IPS DF 6.9 (cell line): ENCODE measurements at regions not wholly inside any gene's neighbourhood (a gene's known extent, or its start where the extent isn't known, plus 50 kb on each side); places are given as distances from the start of the nearest gene placed in this dataset.

Experiments used
- DNase-seq: peaks from one replicate; pipeline ENCODE4 v3.0.0-alpha.2; 2013; ENCODE audit warnings: low read depth, low spot score
- H3K27ac ChIP-seq: one replicate; pipeline ENCODE4 v1.5.1; 2013; ENCODE audit warnings: low read length, control low read depth
- H3K27me3 ChIP-seq: 2 replicates; pipeline ENCODE4 v1.6.1; 2013; ENCODE audit warnings: mild to moderate bottlenecking, low read length; ENCODE audit not compliant: control insufficient read depth, insufficient read depth
- H3K36me3 ChIP-seq: 2 replicates; pipeline ENCODE4 v1.6.1; 2013; ENCODE audit warnings: low read length; ENCODE audit not compliant: control insufficient read depth, insufficient read depth
- H3K4me1 ChIP-seq: 2 replicates; pipeline ENCODE4 v1.6.1; 2013; ENCODE audit warnings: low read length; ENCODE audit not compliant: control insufficient read depth, insufficient read depth
- H3K4me3 ChIP-seq: 2 replicates; pipeline ENCODE4 v1.5.1; 2013; ENCODE audit warnings: mild to moderate bottlenecking, low read length
- H3K9me3 ChIP-seq: 2 replicates; pipeline ENCODE4 v1.6.1; 2013; ENCODE audit warnings: low read length, inconsistent platforms; ENCODE audit not compliant: control insufficient read depth, insufficient read depth
- WGBS: extraction: QIAGEN DNeasy Blood & Tissue Kit; methylation state at CpG from one replicate; pipeline ENCODE4 v1.1.7; 2013; ENCODE audit warnings: mixed read lengths, missing lambda C conversion rate; ENCODE audit not compliant: insufficient read length, insufficient coverage; 5-methylcytosine and 5-hydroxymethylcytosine counted together

GRCh38 chr10:43939939-43940820 lies 291.5 kb upstream of the ZNF32 start:
- WGBS = no CpG with 5 or more reads among the region's 10 CpGs
- Histone ChIP-seq H3K27me3 (no peaks in the 10 kb centered on the region), H3K4me3 (no peak overlapping the region), H3K4me1 (0 out of 2 replicates have a peak, but pooled peaks cover 1% of the 10 kb centered on the region), H3K9me3 (no peaks in the 10 kb centered on the region), H3K27ac (no peak overlapping the region), H3K36me3 (no peaks in the 10 kb centered on the region)
- DNase-seq = no peak

GRCh38 chr10:43939389-43939938 lies 290.8 kb upstream of the ZNF32 start:
- WGBS = no CpG with 5 or more reads among the region's 6 CpGs
- DNase-seq = no peak
- Histone ChIP-seq H3K4me3 (no peak overlapping the region), H3K27me3 (no peaks in the 10 kb centered on the region), H3K4me1 (0 out of 2 replicates have a peak, but pooled peaks cover 1% of the 10 kb centered on the region), H3K9me3 (no peaks in the 10 kb centered on the region), H3K36me3 (no peaks in the 10 kb centered on the region), H3K27ac (no peak overlapping the region)

- no CpG with 5 or more reads among the region's 8 CpGs for WGBS
- Histone ChIP-seq H3K4me3 (no peak overlapping the region), H3K27me3 (no peaks in the 10 kb centered on the region), H3K36me3 (no peaks in the 10 kb centered on the region), H3K9me3 (no peaks in the 10 kb centered on the region), H3K4me1 (0 out of 2 replicates have a peak, but pooled peaks cover 1% of the 10 kb centered on the region), H3K27ac (no peak overlapping the region)
- DNase-seq = no peak
Measured at GRCh38 chr10:43938810-43939209, 290.1 kb upstream of the ZNF32 start.

- Histone ChIP-seq H3K4me3 (no peak overlapping the region), H3K9me3 (no peaks in the 10 kb centered on the region), H3K27me3 (no peaks in the 10 kb centered on the region), H3K4me1 (no peaks in the 10 kb centered on the region), H3K36me3 (no peaks in the 10 kb centered on the region), H3K27ac (no peak overlapping the region)
- WGBS = no CpG with 5 or more reads among the region's 4 CpGs
- no peak for DNase-seq
Measured at GRCh38 chr10:43931308-43931930, 282.7 kb upstream of the ZNF32 start.

GRCh38 chr10:43930777-43931176 lies 282.1 kb upstream of the ZNF32 start:
- DNase-seq = no peak
- Histone ChIP-seq H3K27me3 (no peaks in the 10 kb centered on the region), H3K4me1 (no peaks in the 10 kb centered on the region), H3K9me3 (no peaks in the 10 kb centered on the region), H3K36me3 (no peaks in the 10 kb centered on the region), H3K27ac (no peak overlapping the region), H3K4me3 (no peak overlapping the region)
- no CpG with 5 or more reads among the region's 5 CpGs for WGBS

GRCh38 chr10:43930243-43930642 lies 281.6 kb upstream of the ZNF32 start:
- H3K36me3 ChIP-seq = no peaks in the 10 kb centered on the region
- H3K4me3 ChIP-seq = no peak overlapping the region
- no peak for DNase-seq
- H3K4me1 ChIP-seq = no peaks in the 10 kb centered on the region
- no peaks in the 10 kb centered on the region for H3K9me3 ChIP-seq
- no peak overlapping the region for H3K27ac ChIP-seq
- WGBS = no CpG with 5 or more reads among the region's 3 CpGs
- H3K27me3 ChIP-seq = no peaks in the 10 kb centered on the region

- WGBS = no CpG with 5 or more reads among the region's 6 CpGs
- no peak for DNase-seq
- Histone ChIP-seq H3K9me3 (no peaks in the 10 kb centered on the region), H3K27ac (no peak overlapping the region), H3K27me3 (no peaks in the 10 kb centered on the region), H3K36me3 (no peaks in the 10 kb centered on the region), H3K4me1 (no peaks in the 10 kb centered on the region), H3K4me3 (no peak overlapping the region)
Measured at GRCh38 chr10:43929122-43929521, 280.4 kb upstream of the ZNF32 start.

GRCh38 chr10:43928425-43928968 lies 279.8 kb upstream of the ZNF32 start:
- Histone ChIP-seq H3K36me3 (no peaks in the 10 kb centered on the region), H3K4me3 (no peak overlapping the region), H3K4me1 (no peaks in the 10 kb centered on the region), H3K9me3 (no peaks in the 10 kb centered on the region), H3K27ac (no peak overlapping the region), H3K27me3 (no peaks in the 10 kb centered on the region)
- no peak for DNase-seq
- no CpG with 5 or more reads among the region's 7 CpGs for WGBS

GRCh38 chr10:43926875-43927406 lies 278.3 kb upstream of the ZNF32 start:
- Histone ChIP-seq H3K4me1 (no peaks in the 10 kb centered on the region), H3K9me3 (no peaks in the 10 kb centered on the region), H3K27ac (no peak overlapping the region), H3K4me3 (no peak overlapping the region), H3K27me3 (no peaks in the 10 kb centered on the region), H3K36me3 (no peaks in the 10 kb centered on the region)
- DNase-seq = no peak
- WGBS = no CpG with 5 or more reads among the region's 7 CpGs

- DNase-seq = no peak
- Histone ChIP-seq H3K36me3 (no peaks in the 10 kb centered on the region), H3K27me3 (no peaks in the 10 kb centered on the region), H3K4me3 (no peak overlapping the region), H3K4me1 (no peaks in the 10 kb centered on the region), H3K27ac (no peak overlapping the region), H3K9me3 (no peaks in the 10 kb centered on the region)
- no CpG with 5 or more reads among the region's 5 CpGs for WGBS
Measured at GRCh38 chr10:43926371-43926770, 277.7 kb upstream of the ZNF32 start.
